Activated CD8-positive, alpha-beta memory T cell treated with anti-CD3 and anti-CD28 coated beads, Interleukin-2, amount 50 U/mL, for 24 hours (primary cell): ENCODE measurements at regions not wholly inside any gene's neighbourhood (a gene's known extent, or its start where the extent isn't known, plus 50 kb on each side); places are given as distances from the start of the nearest gene placed in this dataset.
"Not testable (repeated sequence)": the region's sequence is repeated elsewhere in the genome, so short reads cannot be mapped to it uniquely, and the experiment has no call there.

Experiments used
- DNase-seq: peaks from one replicate; pipeline ENCODE4 v3.0.0-alpha.2; 2020; ENCODE audit errors: extremely low read depth

GRCh38 chr22:48627966-48628365 is 1199.7 kb downstream of the BRD1 start:
- DNase-seq = no peak

DNA sequence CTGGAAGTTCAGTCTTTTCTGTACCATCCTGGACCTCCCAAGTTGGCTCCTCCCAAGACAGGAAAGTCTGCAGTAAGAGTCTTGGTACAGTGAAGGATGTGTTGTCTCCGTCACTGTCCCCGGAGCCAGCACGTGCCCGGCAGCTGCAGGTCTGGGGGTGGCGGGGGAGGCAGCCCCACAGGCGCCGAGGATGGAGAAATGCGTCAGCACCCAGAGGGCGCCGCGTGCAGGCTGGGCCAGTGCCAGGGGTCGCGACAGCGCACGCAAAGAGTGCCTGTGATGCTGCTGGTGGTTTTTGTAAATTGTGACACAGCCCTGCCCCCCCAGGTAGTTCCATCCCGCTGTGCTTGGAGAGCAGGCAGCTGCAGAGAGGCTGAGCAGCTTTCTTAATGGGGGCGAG is 1200.5 kb downstream of the BRD1 start:
- no peak for DNase-seq

DNA sequence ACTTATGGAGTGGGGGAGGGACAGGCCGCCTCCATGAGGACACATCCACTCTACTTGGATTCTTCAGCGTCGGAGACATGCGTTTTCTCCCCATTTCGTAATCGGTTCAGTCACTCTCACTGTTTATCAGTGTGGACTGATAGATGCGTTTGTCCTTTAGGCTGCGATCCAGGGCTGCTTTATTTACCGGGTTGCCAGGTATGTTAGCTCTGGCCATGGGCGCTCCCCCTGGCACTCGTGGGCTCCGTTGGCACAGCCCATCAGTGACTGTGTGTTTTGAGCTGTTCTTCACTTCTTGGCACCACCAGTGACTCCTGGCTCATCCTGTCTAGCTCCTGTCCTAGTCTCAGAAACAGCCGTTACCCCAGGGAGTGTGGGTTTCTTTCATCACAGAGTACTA is 1203.3 kb downstream of the BRD1 start:
- DNase-seq = no peak

- no peak for DNase-seq
These were observed 1204.7 kb downstream of the BRD1 start for GRCh38 chr22:48622891-48623545.

GRCh38 chr22:48621085-48621484 is 1206.6 kb downstream of the BRD1 start:
- DNase-seq = no peak

DNA sequence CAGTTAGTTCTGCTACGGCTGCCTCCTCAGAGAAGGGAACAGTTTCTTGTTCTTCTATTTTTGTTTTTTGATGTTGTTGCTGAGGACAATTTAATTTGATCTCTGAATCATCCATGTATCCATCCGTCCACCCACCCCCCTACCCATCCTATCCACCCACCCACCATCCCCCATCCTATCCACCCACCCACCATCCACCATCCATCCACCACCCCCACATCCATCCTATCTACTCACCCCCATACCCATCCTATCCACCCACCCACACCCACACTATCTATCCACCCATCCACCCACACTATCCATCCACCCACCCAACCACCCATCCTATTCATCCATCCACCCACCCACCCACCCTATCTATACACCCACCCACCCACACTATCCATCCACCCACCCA is 1207.2 kb downstream of the BRD1 start:
- DNase-seq = not testable (repeated sequence)

GRCh38 chr22:48619721-48620120 is 1208.0 kb downstream of the BRD1 start:
- DNase-seq = no peak

GRCh38 chr22:48618326-48618725 is 1209.3 kb downstream of the BRD1 start:
- DNase-seq = no peak

GRCh38 chr22:48616656-48617055 is 1211.0 kb downstream of the BRD1 start:
- DNase-seq = no peak

DNA sequence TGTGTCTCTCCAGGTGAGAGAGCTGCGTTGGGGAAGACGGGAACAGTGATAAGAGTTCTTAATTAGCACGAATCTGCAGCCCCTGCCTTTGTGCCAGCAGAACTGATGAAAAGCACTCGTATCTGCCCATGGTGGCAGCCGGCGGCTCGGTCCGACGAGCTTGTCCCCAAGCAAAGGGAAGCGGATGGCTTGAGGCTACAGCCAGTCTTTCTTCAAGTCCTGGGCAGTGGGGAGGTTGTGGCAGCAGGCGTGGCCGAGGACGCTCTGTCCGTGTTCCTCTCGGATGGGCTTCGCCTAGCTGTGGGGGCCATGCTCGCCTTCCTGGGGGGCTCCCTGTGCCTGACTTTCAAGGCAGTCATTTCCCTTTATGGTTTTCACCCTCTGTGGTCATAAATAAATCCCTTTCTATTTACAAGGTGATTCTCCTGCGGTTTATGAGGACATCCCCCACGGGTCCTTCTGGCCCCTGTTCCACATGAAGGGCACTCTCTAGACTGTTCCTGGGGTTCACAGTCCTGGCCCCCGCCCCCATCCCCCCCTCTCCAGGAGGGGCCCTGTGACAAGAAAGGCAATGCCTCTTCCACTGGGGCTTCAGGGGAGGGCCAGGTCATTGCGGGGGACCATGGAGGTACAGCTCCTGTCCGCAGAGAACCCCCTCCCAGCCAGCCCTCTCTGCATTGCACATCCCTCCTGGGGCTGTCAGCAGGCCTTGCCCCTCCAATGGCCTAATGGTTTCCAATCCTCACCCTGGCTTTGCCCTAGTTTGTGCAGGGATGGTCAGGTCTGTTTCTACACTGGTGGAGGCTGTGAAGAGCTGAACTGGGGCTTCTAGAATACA is 1212.3 kb downstream of the BRD1 start:
- no peak for DNase-seq

- no peak for DNase-seq
These were observed 1214.0 kb downstream of the BRD1 start for GRCh38 chr22:48613566-48614200.

- DNase-seq = no peak
These were observed 1215.3 kb downstream of the BRD1 start for GRCh38 chr22:48612077-48612995.

- DNase-seq = no peak
These were observed 1218.3 kb downstream of the BRD1 start for GRCh38 chr22:48609279-48609865.

GRCh38 chr22:48607901-48608662 is 1219.6 kb downstream of the BRD1 start:
- DNase-seq = no peak

- DNase-seq = no peak
These were observed 1220.9 kb downstream of the BRD1 start for GRCh38 chr22:48606684-48607307.

GRCh38 chr22:48605856-48606481 is 1221.7 kb downstream of the BRD1 start:
- DNase-seq = no peak

DNA sequence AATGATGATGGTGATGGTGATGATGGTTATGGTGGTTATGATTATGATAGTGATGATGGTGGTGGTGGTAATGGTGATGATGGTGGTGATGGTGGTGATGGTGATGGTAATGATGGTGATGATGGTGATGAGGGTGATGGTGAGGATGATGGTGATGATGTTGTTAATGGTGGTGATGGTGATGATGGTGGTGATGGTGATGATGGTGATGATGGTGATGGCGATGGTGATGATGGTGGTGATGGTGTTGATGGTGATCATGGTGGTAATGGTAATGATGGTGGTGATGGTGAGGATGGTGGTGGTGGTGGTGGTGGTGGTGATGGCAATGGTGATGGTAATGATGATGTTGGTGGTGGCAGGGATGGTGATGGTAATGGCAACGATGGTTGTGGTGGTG is 1222.5 kb downstream of the BRD1 start:
- DNase-seq = no peak

GRCh38 chr22:48603621-48604320 is 1223.9 kb downstream of the BRD1 start:
- no peak for DNase-seq
